ENCODE measurements at regions not wholly inside any gene's neighbourhood (a gene's known extent, or its start where the extent isn't known, plus 50 kb on each side); places are given as distances from the start of the nearest gene placed in this dataset.

- no peak for TF ChIP-seq REST (IDR thresholded peaks at IDR 0.05; ENCODE audit: low read depth)
- TF ChIP-seq EZH2 (IDR thresholded peaks at IDR 0.05) = no peak
Observed at GRCh38 chrX:77088233-77088632, 359.0 kb upstream of the FGF16 start (continued).

GRCh38 chrX:77114501-77114900 is 332.7 kb upstream of the FGF16 start:
- DNase-seq (ENCODE audit: low read depth, low spot score) = no peak
- H2AFZ ChIP-seq (ENCODE audit: low read depth, low read length, poor library complexity, severe bottlenecking) = no peak overlapping the region
- H3K4me3 ChIP-seq (replicated peaks in 1 of 2; ENCODE audit: low read depth in 1 of 2, low read length in 2 of 2) = no peak overlapping the region
- ATAC-seq = no peak
- H4K20me1 ChIP-seq (ENCODE audit: insufficient read depth) = no peaks in the 10 kb centered on the region
- no peak overlapping the region for H3K27ac ChIP-seq (ENCODE audit: low read depth, low read length)
- H3K4me1 ChIP-seq (ENCODE audit: control insufficient read depth in 1 of 2, insufficient read depth in 2 of 2, low read length in 2 of 2) = no peaks in the 10 kb centered on the region
- H3K9me2 ChIP-seq (ENCODE audit: insufficient read depth) = no peaks in the 10 kb centered on the region
- no TSS peak for BruUV-seq (replicated peaks)
- H3K79me2 ChIP-seq (ENCODE audit: insufficient read depth, low read length) = no peaks in the 10 kb centered on the region
- H3K9ac ChIP-seq (ENCODE audit: low read length) = no peak overlapping the region
- RAD21 ChIA-PET (ENCODE audit: low non-redundant PET in 1 of 2, low total read pairs in 2 of 2, uncharacterized antibody in 2 of 2, unreplicated experiment in 2 of 2) = no interaction called here
- TF ChIP-seq TCF7L2 (IDR thresholded peaks at IDR 0.05; ENCODE audit: borderline replicate concordance, extremely low read depth, insufficient read depth, insufficient read length) = no peak
- no peak for TF ChIP-seq YY1 (IDR thresholded peaks at IDR 0.05; ENCODE audit: extremely low read depth, insufficient replicate concordance, low read depth, low read length)
- no peak for TF ChIP-seq CTCF (IDR thresholded peaks at IDR 0.05 in 2 of 3, conservative IDR thresholded peaks at IDR 0.05 in 1 of 3; ENCODE audit: borderline replicate concordance in 1 of 3, insufficient read depth in 1 of 3, low read depth in 2 of 3, low read length in 2 of 3)
- TF ChIP-seq ZFX (IDR thresholded peaks at IDR 0.05) = no peak
- TF ChIP-seq FOSL1 (IDR thresholded peaks at IDR 0.05; ENCODE audit: low read depth) = no peak
- TF ChIP-seq MAX (IDR thresholded peaks at IDR 0.05) = no peak
- no peak for TF ChIP-seq JUND (IDR thresholded peaks at IDR 0.05)
- no peak for TF ChIP-seq ZBTB33 (IDR thresholded peaks at IDR 0.05; ENCODE audit: extremely low read depth, insufficient replicate concordance, low read length)
- TF ChIP-seq ATF3 (IDR thresholded peaks at IDR 0.05) = no peak
- TF ChIP-seq POLR2AphosphoS5 (IDR thresholded peaks at IDR 0.05; ENCODE audit: low read depth, low read length) = no peak
- no peak for TF ChIP-seq CEBPB (IDR thresholded peaks at IDR 0.05; ENCODE audit: low read depth)
- TF ChIP-seq RAD21 (IDR thresholded peaks at IDR 0.05; ENCODE audit: low read depth) = no peak
- no peak for TF ChIP-seq EZH2 (IDR thresholded peaks at IDR 0.05)
- no peak for TF ChIP-seq EGR1 (IDR thresholded peaks at IDR 0.05; ENCODE audit: low read depth)
- no peak for TF ChIP-seq CBX3 (IDR thresholded peaks at IDR 0.05; ENCODE audit: low read depth)
- no peak for TF ChIP-seq EZH2phosphoT487 (IDR thresholded peaks at IDR 0.05; ENCODE audit: borderline replicate concordance)
- no peak for TF ChIP-seq POLR2A (IDR thresholded peaks at IDR 0.05; ENCODE audit: borderline replicate concordance, extremely low read depth, insufficient read depth, insufficient read length)
- TF ChIP-seq SIN3A (IDR thresholded peaks at IDR 0.05; ENCODE audit: low read depth) = no peak
- CTCF ChIA-PET = no interaction called here
- H3K36me3 ChIP-seq (ENCODE audit: control insufficient read depth in 1 of 2, insufficient read depth in 2 of 2, low read length in 2 of 2) = no peaks in the 10 kb centered on the region
- no peaks in the 10 kb centered on the region for H3K27me3 ChIP-seq (ENCODE audit: insufficient read depth, low read length)
- POLR2A ChIA-PET = no interaction called here
- no peaks in the 10 kb centered on the region for H3K9me3 ChIP-seq (ENCODE audit: control insufficient read depth in 1 of 2, insufficient read depth in 1 of 2, low read depth in 1 of 2, low read length in 2 of 2)
- H3K4me2 ChIP-seq (ENCODE audit: low read length) = no peak overlapping the region
- intact Hi-C loops (cut with micrococcal nuclease) = no loop called here
